ENCODE measurements at regions not wholly inside any gene's neighbourhood (a gene's known extent, or its start where the extent isn't known, plus 50 kb on each side); places are given as distances from the start of the nearest gene placed in this dataset.
"Not testable (repeated sequence)": the region's sequence is repeated elsewhere in the genome, so short reads cannot be mapped to it uniquely, and the experiment has no call there.

DNA sequence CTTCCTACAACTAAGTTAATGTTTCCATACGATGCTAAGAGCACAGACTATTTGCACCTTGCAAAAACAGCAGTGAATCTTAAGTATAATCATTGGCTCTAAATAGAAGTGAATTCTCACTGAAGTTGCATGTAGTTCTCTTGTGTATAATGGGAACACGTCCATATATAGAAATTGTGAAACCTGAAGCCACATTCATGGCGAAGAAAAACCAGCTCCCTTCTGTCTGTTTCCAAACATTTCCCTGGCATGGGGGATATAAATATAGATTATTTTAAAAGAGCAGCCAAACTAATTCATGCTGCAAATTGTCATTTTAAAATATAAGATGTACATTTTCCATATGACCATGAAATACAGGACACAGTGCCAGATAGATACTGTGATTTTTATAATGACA, 71.1 kb downstream of the TRAM1L1 start:
- DNase-seq (ENCODE audit: low spot score): no peak

DNA sequence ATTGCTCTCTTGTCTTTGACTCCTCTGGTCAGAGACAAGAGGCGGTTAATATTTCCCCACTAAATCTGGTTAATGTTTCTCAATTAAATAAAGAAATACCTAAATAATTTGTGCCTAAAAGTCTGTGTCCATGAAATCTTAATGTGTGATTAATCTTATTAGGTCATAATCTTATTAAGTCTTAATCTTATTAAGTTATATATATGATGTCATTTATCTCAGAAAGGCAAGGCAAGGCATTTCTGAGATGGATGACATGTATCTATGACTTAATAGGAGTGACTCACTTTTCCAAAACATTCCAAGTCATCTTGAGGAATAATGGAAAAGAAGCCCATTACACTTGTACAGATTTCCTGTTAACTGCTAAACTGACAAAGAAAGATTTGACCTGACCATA, 74.7 kb downstream of the TRAM1L1 start:
- DNase-seq (ENCODE audit: low spot score): no peak

DNA sequence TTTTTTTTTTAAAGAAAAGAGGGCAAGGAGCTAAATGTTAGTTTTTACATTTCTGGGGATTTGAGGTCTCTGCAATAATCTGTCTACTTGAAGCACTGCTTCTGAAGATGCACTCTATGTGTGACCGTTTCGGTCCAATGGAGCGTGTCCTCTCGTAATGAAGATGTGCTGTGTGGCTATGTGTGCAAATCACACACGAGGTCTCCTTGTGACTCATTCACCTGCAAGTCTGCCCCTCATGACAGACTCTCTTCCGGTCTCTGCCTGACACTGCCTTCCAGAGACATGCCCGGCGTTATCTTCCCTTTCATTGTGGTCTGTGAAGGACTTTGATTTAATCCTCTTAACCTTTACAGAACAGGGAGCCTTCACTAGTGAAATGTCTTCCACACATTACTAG, 84.3 kb downstream of the TRAM1L1 start:
- no peak for DNase-seq (ENCODE audit: low spot score)

DNA sequence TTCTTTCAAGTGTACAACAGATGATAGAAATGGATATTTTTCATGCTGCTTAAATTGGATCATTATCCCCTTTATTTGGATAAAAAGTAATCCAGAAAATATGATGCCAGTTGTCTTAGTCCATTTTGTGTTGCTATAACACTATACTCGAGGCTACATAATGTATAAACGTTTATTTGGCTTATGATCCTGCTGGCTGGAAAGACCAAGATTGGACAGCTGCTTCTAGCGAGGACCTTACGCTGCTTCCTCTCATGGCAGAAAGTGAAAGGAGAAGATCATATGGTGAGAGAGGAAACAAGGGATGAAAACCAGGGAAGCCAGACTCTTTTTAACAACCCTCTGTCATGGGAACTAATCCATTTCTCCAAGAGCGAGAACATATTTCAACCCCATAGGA, 102.7 kb downstream of the TRAM1L1 start:
- no peak for DNase-seq (ENCODE audit: low spot score)

DNA sequence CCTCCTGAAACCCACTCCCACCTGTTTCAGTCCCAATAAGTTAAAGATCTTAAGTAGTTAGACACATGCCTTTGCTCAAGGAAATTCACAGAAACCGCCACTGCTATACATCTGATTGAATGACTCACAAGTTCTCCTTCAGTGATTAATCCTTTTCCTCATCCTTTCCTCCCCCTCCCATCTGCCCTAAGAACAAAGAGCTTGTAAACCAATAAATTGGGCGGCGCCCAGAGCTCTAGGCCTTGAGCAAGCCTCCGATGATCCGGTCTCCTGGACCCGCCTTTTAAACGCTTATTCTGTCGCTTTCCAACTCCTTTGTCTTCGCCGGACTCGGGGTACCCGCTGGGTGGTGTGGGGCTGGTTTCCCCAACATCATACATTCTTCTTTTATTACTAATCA, 104.9 kb downstream of the TRAM1L1 start:
- not testable (repeated sequence) for DNase-seq (ENCODE audit: low spot score)

DNA sequence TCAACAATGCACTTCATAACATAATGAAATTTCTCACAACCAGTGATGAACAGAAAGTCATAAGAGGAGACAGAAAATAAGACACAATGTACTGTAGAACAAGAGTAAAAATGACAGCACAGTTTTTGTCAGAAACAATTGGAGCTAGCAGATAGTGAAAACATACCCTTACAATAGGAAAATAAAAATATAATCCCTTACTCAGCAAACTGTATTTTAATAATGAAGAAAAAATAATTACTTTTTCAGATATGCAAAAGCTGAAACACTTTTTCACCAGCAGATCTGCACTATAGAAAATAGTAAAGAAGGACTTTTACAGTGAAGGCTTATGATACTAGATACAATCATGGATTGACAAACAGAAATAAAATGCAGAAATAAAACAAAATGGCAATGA, 126.3 kb downstream of the TRAM1L1 start:
- DNase-seq (ENCODE audit: low spot score): no peak

DNA sequence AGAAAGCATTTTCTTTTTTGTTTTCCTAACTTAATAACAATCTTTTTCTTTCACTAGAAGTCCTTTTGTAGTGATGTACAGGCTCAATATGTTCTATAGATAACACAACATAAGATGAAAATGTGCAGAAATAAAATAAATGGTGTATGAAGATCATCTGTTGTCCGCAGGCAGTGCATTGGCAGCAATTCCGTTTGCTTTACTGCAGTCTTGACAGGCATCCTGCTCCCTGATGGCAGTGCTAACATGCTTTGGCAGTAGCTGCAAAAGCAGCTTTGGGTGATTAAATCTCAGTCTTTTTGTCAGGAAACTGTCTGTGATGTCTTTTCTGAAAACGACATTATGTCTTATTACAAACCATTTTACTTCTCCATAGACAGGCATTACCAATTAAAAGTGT, 131.4 kb downstream of the TRAM1L1 start:
- no peak for DNase-seq (ENCODE audit: low spot score)

DNA sequence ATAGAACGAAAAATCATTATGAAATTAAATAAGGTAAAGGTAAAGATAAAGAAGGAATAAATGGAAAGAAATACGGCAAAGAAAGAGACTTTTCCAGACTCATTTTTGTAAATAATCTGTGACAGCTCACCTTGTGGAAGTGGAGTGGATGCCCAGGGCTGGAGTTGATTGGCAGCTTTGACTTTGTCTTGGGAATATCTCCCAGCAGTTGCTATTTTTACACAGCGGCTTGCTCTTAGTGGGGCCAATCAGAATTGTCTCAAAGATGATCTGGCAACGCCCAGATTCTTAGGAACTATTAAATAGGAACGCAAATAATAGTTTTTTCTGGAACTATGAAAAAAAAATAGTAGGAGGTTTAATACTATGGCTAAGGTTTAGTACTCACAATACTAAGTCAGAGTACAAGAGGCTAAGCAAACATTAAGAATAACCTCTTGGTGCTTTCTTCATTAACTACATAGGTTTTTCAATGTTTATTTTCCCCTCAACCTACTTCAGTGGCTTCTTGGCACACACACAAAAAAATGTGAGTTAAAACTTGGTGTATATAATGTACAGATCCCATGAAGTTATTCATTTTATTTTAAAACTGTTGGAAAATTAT, 132.7 kb downstream of the TRAM1L1 start:
- no peak for DNase-seq (ENCODE audit: low spot score)

DNA sequence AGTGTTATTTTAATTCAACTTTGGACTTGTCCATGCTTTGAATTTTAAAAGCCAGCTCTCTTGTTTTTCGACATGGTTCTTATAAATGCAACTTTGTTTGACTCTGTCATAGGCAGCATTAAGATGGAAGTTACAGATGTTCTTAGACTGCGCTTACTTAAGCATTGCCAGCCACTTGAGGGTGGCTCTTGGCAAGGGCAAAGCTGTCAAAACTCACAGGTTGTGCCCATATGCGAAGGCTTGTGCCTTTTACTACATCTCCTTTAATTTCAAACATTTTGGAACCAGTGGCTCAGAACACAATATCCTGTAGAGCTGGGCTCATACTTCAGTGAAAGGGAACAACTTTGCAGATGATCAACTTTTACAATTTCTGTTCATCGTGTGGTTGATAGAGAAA, 135.5 kb downstream of the TRAM1L1 start:
- no peak for DNase-seq (ENCODE audit: low spot score)

DNA sequence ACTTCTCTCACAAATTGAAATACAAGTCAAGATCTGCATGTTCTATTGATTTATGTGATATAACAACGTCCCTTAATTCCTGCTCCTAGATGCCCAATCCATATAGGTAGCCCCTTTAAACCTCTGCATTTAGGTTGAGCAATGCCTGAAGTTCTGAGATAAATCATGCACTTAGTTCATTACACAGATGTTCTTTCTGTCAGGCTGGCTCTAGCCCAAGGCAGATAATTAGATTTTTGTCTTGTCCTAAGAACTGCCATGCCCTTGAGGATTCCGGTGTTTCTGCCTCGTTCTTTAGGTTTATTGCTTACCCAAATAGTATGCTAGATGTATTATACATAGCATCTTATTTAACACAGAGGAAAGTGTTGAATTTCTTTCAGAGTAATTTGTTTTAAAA, 143.1 kb downstream of the TRAM1L1 start:
- DNase-seq (ENCODE audit: low spot score): no peak

DNA sequence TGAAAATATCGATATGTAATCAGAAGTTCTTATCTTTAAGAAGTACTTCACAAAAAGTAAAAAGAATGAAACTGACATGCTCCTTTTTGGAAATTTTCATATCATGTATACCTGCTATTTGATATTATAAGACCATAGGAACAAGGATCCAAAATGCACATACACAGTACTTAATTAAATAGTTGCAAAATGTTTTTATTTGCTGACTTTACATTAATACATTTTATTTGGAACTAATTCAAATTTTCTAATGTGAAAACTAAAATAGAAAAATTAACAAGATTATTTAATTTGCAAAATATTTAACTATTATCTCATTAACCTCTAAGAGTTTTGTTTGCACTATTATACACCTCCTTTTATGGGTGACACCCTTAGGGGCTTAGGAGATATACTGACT, 155.0 kb downstream of the TRAM1L1 start:
- DNase-seq (ENCODE audit: low spot score): no peak

DNA sequence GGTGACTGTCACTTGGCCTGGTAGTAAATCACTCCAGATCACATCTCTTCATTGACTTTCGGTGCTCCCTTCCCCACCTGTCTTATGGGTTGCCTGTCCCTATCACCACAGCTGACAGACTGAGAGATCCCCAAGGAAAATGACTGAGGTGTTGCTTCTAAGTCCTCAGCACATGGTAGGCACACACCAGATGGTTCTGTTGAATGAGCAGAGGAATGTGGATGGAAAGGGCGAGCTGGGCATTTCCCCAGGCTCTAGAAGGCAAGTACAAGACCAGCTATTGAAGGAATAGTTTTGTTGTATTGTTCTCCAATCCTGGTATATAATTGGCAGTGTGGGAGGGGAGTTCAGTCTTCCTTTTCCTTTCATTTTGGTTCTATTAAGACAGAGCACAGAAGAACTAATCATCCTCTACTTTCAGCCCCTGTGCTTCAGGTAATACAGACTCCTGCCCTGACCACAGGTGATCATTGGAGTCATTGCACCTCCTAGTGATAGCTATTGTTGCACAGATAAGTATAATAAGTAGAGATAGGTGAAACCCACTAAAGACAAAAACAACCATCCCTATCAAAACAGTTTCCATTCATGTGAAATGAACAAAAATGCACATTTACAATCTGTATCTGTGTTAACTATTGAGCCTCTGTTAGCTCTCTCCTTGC, 158.6 kb downstream of the TRAM1L1 start:
- DNase-seq (ENCODE audit: low spot score): no peak

DNA sequence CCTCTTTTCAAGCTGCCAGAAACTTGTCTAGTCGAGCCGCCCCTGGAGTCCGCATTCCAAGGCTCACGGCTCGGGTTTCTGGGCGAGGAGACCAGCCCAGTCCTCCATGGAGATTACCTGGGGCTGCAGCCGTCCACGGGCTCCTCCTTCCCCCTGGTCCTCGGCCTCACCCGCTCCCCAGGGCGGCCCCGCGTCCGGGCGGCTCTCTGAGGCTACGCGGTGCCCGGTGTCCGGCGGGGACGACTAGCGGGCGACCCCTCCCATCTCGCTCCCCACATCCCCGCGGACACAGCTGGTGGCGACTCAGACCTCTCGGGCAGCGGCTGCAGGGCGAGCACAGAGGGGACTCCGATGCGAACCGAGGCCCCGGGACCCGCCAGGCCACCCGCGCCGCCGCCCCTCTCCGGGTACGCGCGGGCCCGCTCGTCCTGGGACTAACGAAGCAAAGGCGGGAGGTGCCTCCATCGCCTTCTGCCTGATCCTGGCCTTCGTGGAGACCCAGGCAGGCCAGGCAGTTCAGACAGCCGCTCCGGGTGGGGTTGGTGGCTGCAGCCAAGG, 159.4 kb downstream of the TRAM1L1 start:
- no peak for DNase-seq (ENCODE audit: low spot score)

DNA sequence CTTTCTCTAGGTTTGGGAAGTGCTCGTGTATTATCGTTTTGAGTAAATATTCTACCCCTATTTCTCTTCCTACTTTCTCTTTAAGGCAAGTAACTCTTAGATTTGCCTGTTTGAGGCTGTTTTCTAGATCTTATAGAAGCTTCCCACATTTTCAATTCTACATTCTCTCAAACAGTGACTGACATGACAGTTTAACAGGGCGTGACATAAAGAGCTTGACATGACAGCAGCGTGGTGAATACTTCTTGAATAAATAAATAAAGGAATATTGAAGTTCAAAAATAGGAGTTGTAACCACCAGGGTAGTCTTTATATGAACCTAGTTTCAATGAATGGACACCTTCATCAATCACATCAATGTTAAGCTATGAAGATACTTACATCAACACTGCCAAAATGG, 162.0 kb downstream of the TRAM1L1 start:
- DNase-seq (ENCODE audit: low spot score): no peak

DNA sequence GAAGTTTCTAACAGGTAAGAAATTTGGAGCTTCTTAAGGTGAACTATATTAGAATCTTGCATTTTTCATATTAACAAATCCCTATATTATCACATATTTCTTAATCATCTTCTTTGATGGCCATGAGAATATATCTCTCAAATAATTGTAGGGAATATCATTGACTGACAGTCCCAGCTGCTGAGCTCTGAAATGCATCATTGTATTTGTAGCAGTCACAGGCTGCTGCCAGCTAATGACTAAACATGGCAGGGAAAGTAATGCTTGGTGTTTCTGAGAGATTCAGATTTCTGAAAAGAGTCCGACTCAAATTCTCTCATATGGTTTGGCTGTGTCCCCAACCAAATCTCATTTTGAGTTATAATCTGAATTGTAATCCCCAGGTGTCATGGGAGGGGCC, 171.9 kb downstream of the TRAM1L1 start:
- DNase-seq (ENCODE audit: low spot score): no peak

DNA sequence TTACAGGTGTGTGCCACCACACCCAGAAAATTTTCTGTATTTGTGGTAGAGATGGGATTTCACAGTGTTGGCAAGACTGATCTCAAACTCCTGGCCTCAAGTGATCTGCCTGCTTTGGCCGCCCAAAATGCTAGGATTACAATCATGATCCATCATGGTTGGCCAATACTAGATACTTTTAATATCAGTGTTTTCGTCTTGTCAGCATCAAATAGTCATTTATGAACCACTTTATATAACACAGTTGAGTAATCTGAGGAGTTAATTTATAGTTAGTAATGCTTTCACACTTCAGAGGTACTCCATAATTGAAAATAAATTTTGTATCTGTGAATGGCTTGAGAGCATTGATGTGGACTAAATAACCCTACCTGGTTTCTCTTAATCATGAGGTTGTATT, 178.6 kb downstream of the TRAM1L1 start:
- DNase-seq (ENCODE audit: low spot score): no peak

DNA sequence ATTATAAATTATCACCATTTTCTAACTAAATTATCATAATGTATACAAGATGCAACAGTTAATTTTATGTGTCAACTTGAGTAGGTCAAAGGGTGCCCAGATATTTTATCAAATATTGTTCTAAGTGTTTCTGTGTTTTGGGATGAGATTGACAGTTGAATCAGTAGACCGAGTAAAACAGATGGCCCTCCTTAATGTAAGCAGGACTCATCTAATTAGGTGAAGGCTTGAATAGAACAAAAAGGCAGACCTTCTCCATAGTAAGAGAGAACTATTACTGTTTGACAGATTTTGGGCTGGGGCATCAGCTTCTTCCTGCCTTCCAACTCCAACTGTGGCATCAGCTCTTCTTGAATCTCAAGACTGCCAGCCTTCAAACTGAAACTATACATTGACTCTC, 185.8 kb downstream of the TRAM1L1 start:
- no peak for DNase-seq (ENCODE audit: low spot score)

DNA sequence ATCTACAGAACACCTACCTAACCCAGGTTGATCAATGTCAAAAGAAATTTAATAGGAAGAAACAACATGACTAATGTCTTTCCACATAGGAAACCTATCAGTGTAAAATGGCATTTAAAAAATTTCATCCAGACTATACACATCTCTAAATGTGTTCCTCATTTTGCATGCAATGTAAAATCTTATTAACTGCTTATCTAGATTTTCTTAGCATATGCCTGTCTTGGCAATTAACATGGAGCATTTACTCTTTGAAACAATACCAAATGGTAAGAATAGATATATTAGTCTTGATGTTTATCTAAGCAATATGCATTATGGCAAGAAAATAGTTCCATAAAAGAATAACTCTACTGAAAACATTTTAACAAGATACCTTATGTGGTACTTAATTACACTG, 199.8 kb downstream of the TRAM1L1 start:
- DNase-seq (ENCODE audit: low spot score): no peak

DNA sequence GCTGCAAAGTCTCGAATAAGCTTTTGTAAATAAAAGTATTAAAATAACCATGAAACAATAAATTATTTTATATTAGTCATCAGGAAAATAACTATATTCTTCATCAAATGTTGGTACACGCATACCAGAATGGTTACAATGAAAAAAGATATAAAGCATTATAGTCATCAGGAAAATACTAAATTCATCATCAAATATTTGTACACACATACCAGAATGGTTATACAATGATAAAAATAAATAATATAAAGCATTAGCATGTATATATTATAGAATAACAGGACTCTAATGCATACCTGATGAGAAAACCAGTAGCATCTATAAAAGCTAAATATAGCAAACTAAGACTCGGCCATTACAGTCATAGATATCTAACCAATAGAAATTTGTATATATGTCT, 202.9 kb downstream of the TRAM1L1 start:
- no peak for DNase-seq (ENCODE audit: low spot score)

DNA sequence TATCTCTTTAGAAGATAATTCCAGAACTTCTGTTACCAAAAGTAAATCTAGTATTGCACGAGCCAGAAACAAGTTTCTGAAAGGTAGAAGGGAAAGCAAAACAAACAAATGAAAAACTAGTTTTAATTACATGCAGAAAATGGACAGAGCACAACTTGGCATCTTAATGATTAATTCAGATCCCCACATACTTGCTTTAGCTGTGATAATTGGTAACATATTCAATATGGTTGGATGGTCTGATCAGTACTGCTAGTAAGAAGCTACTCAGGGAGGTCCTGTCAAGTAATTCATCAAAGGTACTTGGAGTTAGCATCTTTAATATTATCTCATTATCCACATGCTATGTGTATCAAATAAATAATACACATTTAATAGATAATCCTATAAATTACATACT, 204.3 kb downstream of the TRAM1L1 start:
- DNase-seq (ENCODE audit: low spot score): no peak

DNA sequence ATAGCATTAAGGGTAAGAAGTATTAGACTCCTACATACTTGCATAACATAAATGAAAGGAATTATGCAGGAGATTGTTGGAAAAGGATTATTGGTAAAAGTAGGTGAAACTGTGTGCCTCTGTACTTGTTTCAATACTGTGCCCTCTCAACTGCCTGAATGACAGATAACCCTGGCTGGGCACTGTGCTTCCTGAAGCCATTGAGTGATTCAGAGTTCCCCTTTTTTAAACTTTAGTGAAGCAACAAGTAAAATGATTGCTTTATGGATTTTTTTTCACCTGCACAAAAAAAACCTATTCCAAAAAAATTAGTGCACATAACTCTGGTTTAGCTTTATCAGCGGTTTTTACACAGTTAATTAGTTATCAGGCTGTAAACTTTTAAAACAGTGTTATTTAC, 204.8 kb downstream of the TRAM1L1 start:
- DNase-seq (ENCODE audit: low spot score): no peak

DNA sequence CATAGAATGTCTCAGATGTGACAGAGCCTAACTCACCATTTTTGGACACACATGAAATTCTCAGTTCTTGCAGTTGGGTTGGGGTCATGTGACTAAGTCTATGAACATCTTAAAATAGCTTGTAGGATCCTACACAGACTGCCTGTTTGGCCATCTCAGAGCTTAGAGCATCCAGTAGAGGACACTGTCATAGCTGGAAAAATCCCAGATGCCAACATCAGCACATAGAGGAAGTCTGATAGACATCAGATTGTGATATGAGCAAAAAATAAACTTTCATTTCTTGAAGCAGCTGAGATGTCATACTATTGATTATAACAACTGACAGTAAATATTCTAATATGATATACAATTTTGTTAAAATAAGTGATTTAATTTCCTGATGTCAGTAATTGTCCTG, 207.1 kb downstream of the TRAM1L1 start:
- no peak for DNase-seq (ENCODE audit: low spot score)

DNA sequence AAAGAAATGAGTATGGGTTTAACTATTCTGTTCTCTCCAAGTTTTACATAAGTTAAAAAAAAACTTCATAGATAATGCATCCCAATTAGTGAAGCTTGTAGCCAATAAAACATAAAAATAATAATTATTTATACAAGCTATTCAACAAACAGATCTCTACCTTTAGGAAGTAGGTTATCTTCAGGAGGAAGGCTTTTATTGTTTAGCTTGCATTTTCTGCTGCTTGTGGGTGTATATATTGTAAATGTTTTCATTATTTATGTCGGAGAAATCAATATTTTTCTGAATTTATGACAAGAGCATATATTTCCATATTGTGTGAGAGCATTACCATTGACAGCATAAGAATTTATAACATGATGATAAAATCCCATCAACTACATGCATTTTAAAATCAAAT, 208.3 kb downstream of the TRAM1L1 start:
- no peak for DNase-seq (ENCODE audit: low spot score)

DNA sequence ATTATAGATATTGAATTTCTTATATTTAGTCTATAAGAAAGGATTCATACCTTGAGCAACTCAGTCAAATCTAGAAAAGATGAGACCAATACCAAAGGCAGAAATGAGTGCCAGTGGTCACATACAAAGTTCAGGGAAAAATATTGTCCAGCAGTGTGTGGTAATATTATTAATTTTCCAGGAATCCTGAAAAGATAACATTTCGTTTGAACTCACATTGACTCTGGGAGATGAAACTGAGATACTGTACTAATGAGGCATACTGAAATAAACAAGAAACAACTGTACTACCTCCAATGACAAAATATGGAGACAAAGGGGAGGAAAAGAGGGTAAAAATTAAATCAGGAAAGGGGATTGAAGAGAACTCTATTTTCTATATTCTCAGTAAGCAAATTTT, 212.4 kb downstream of the TRAM1L1 start:
- DNase-seq (ENCODE audit: low spot score): no peak

Data from CD4-positive, alpha-beta T cell treated with Interleukin-6 at 100 ng/mL for 8 hours (primary cell).